ENCODE measurements at regions not wholly inside any gene's neighbourhood (a gene's known extent, or its start where the extent isn't known, plus 50 kb on each side); places are given as distances from the start of the nearest gene placed in this dataset.

DNA sequence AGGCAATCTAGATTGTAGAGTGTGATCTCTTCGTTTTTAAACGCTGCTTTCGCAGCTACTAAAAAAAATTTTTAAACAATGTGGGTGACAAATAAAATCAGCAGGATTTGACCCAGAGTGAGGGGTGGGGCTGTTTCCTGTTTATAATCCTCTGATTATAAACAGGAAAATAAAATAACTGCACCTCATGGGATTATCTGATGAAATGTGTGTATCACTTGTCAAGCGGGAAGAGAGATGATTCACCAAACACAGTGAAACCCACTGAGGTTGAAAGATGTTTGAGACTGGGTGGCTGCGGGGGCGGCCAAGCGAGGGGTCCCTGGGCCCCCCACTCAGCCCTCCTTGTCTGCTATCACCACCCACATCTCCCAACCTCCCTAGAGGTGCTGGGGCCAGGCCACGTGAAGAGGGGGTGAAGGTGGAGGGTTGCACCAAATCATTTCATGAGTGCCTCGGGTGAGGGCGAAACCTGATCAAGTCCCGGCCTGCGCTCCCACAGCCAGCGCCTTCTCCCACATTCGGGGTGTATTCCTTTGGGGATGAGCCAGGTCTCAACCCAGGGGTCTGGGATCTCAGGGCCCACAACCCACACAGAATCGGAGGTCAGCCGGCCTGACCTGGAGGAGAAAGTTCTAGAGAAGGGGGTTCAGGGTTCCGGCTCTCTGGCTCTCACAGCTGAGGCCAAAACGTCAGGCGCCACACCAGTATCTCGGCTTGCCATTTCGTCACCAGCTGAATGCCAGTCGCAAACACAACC lies 212.5 kb downstream of the BMP7 start:
- Histone ChIP-seq H3K36me3 (no peaks in the 10 kb centered on the region), H3K4me1 (no peaks in the 10 kb centered on the region), H3K9me3 (no peaks in the 10 kb centered on the region), H3K4me3 (no peak overlapping the region), H3K27me3 (peaks cover 3% of the 10 kb centered on the region), H3K27ac (no peak overlapping the region)
- DNase-seq (peak; percentile 48), ATAC-seq (no peak)
- TF ChIP-seq, protein P1, sequence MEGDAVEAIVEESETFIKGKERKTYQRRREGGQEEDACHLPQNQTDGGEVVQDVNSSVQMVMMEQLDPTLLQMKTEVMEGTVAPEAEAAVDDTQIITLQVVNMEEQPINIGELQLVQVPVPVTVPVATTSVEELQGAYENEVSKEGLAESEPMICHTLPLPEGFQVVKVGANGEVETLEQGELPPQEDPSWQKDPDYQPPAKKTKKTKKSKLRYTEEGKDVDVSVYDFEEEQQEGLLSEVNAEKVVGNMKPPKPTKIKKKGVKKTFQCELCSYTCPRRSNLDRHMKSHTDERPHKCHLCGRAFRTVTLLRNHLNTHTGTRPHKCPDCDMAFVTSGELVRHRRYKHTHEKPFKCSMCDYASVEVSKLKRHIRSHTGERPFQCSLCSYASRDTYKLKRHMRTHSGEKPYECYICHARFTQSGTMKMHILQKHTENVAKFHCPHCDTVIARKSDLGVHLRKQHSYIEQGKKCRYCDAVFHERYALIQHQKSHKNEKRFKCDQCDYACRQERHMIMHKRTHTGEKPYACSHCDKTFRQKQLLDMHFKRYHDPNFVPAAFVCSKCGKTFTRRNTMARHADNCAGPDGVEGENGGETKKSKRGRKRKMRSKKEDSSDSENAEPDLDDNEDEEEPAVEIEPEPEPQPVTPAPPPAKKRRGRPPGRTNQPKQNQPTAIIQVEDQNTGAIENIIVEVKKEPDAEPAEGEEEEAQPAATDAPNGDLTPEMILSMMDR (IDR thresholded peaks at IDR 0.05), result no peak
- intact Hi-C loops (cut with DNase I), result no loop called here

DNA sequence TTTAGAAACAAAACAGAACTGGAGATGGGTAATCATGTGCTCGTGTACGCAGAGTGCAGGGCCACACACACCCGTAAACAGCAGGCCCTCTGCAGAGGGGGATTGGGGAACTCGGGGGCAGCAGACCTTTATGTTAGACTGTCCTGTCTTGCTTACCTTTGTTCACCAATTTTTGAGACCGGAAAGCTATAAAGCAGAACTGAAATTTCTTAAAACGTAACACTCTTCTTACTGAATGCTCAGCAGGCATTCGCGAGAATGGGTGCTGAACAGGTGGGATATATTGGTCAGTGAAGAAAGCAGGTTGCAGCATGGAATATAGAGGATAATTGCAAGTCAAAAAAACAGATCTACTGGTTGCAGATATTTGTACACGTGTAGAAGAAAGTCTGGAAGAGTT lies 211.1 kb downstream of the BMP7 start:
- Histone ChIP-seq H3K27ac (no peak overlapping the region), H3K9me3 (no peaks in the 10 kb centered on the region), H3K4me3 (no peak overlapping the region), H3K36me3 (no peaks in the 10 kb centered on the region), H3K27me3 (peaks cover 4% of the 10 kb centered on the region), H3K4me1 (no peaks in the 10 kb centered on the region)
- intact Hi-C loops (cut with DNase I), result no loop called here
- DNase-seq, result peak; percentile 7
- ATAC-seq, result no peak
- TF ChIP-seq, protein P1 (IDR thresholded peaks at IDR 0.05), result no peak

DNA sequence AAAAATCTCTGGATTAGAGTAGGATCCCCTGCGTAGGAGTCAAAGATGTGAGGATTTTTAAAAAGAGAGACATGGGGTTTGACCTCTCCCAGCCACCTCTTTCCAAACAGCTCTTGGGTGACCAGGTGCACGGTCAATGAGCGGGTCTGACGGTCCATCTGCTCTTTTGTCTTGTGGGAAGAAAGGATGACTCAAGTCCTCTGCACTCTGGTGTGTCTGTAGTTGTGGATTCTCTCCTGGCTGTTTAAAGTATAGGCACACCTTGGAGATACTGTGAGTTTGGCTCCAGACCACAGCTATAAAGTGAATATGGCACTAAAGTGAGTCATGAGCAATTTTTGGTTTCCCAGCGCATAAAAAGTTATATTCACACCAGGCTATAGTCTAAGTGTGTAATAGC lies 209.8 kb downstream of the BMP7 start:
- H3K27ac ChIP-seq, result no peak overlapping the region
- ATAC-seq (no peak), DNase-seq (peak; percentile 6)
- H3K4me1 ChIP-seq, result no peaks in the 10 kb centered on the region
- H3K9me3 ChIP-seq, result no peaks in the 10 kb centered on the region
- TF ChIP-seq, protein P1 (IDR thresholded peaks at IDR 0.05), result no peak
- H3K27me3 ChIP-seq, result peaks cover 15% of the 10 kb centered on the region
- H3K4me3 ChIP-seq, result no peak overlapping the region
- intact Hi-C loops (cut with DNase I), result no loop called here
- no peaks in the 10 kb centered on the region for H3K36me3 ChIP-seq

DNA sequence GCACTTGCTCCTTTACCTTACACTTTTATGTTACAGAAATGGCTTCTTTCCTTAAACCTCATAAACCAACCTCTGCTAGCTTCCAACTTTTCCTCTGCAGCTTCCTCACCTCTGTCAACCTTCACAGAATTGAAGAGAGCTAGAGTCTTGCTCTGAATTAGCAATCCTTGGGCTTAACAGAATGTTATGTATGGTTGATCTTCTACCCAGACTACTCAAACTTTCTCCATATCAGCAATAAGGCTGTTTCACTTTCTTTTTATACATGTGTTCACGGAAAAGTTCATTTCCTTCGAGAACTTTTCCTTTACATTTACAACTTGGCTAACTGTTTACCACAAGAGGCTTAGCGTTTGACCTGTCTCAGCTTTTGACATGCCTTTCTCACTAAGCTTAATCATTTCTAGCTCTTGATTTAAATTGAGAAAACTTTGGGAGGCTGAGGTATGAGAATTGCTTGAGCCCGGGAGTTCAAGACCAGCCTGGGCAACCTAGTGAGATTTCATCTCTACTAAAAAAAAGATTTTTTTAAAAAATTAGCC lies 207.3 kb downstream of the BMP7 start:
- H3K4me1 ChIP-seq, result no peaks in the 10 kb centered on the region
- H3K9me3 ChIP-seq, result no peaks in the 10 kb centered on the region
- peaks cover 21% of the 10 kb centered on the region for H3K27me3 ChIP-seq
- no peaks in the 10 kb centered on the region for H3K36me3 ChIP-seq
- DNase-seq (no peak), ATAC-seq (no peak)
- no peak overlapping the region for H3K4me3 ChIP-seq
- TF ChIP-seq, protein P1 (IDR thresholded peaks at IDR 0.05), result no peak
- intact Hi-C loops (cut with DNase I), result no loop called here
- H3K27ac ChIP-seq, result no peak overlapping the region

DNA sequence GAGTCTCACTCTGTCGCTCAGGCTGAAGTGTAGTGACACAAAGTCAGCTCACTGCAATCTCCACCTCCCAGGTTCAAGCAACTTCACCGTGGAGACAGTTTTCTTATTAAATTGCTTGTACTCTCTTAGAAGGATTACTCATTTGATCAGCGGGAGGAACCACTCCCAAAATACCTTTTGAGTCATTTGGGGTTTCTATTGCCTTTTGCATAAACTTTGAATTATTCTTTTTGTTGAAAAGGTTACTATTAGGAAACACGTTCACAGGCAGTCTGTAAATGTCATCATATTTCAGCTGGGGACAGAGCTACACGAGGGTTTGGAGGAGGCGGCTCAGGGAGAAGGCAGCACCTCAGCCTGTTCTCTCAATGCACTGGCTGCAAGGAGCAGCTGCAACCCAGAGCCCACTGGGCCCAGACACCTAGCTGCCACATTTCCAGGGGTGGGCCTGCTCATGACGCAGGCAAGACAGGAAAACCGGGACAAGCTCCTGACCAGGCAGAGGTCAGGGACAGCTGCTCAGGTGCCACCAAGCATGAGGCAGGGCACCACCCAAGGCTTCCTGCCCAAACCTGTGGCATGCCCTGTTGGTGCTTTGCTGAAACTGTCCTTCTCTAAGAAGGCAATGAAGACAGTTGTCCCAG lies 205.9 kb downstream of the BMP7 start:
- no peak for ATAC-seq

More for the DNA sequence above, 205.9 kb downstream of the BMP7 start:
- Histone ChIP-seq H3K36me3 (no peaks in the 10 kb centered on the region), H3K4me1 (no peaks in the 10 kb centered on the region), H3K27ac (no peak overlapping the region), H3K27me3 (peaks cover 21% of the 10 kb centered on the region), H3K4me3 (no peak overlapping the region), H3K9me3 (no peaks in the 10 kb centered on the region)
- TF ChIP-seq, protein P1 (IDR thresholded peaks at IDR 0.05), result no peak
- intact Hi-C loops (cut with DNase I), result no loop called here
- peak; percentile 31 for DNase-seq

All from upper lobe of right lung (tissue), 1 donor.